ENCODE measurements at regions not wholly inside any gene's neighbourhood (a gene's known extent, or its start where the extent isn't known, plus 50 kb on each side); places are given as distances from the start of the nearest gene placed in this dataset.
"Not testable (repeated sequence)": the region's sequence is repeated elsewhere in the genome, so short reads cannot be mapped to it uniquely, and the experiment has no call there.

DNA sequence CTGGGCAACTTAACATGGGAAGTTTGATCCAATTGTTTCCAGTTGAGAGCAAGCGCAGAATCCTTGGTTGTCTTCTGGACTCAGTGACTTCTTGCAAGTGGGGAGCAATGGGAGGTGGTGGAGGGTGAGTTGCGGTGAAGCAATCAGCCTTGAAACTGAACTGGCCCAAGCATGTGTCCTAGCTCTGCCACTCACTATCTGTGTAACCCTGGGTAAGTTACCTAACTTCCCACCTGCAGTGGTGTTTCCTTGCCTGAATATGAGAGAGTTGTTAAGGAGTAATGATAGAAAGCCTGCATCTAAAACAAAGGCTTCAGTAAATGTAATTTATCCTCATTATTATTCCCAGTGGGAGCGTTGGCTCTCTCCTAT is 132.5 kb upstream of the NFIA start:
- no peak for DNase-seq (ENCODE audit: low read depth)

DNA sequence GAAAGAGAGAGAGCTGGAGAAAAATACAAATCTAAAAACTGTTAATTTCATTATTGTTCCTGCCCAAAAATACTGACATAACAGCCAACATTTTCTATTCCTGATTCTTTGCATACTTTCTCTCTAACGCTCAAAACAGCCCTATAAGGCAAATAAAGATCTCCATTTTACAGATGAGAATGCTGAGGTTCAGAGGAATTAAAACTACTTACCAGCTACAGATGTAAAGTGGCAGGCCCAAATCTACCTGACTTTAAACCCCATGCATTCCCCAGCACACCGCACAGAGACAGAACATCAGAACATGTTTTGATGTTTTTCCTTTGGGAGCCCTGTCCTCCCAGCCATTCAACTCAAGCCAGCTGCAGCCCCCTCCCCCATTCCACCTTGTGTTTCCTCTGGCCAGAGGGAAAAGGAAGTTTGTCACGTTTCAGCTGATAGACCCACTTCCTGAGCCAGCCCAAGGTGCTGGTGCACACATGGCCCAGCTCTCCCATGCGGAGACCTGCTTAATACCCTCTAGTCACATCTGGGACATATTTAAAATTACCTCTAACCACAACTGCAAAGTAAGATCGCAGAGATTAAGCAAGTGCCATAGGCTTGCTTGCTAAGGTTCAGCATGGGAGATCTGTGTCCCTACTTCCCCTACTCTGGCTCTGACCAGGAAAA is 133.1 kb upstream of the NFIA start:
- DNase-seq (ENCODE audit: low read depth) = no peak

DNA sequence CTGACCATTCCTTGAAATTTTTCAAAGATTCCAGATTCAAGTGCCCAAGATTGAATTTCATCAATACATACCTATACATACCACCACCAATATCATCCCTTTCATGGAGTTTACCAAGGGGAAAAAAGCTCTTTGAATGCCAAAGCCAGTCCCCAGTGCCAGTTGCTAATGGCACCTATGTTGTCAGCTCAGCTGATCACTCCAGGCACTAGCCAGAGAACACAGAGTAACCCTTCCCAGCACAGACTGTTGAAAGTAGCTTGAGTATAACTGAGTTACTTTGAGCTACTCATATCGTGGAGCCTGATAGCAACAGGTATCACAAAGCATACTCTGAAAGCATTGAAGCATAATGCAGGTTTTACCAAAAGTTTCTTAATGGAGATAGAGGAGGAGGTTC is 133.9 kb upstream of the NFIA start:
- DNase-seq (ENCODE audit: low read depth) = no peak

DNA sequence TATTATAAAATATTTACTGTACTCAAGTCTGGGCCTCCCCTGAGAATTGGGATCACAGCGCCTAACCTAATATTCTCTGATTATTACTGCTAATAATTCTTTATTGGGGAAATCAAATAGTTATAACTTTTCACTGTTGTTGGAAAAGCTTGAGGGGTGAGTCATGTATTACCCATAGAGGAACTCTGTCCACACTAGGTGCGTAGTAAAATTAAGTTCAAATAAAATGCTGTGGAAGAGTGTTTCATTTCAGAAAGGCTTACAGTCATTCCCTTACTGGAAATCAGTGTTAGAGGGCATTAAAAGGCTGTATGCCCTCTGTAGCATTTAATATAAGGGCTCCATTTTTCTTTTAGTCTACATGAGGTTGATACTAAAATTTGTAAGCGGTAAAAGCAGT is 135.0 kb upstream of the NFIA start:
- DNase-seq (ENCODE audit: low read depth) = no peak

DNA sequence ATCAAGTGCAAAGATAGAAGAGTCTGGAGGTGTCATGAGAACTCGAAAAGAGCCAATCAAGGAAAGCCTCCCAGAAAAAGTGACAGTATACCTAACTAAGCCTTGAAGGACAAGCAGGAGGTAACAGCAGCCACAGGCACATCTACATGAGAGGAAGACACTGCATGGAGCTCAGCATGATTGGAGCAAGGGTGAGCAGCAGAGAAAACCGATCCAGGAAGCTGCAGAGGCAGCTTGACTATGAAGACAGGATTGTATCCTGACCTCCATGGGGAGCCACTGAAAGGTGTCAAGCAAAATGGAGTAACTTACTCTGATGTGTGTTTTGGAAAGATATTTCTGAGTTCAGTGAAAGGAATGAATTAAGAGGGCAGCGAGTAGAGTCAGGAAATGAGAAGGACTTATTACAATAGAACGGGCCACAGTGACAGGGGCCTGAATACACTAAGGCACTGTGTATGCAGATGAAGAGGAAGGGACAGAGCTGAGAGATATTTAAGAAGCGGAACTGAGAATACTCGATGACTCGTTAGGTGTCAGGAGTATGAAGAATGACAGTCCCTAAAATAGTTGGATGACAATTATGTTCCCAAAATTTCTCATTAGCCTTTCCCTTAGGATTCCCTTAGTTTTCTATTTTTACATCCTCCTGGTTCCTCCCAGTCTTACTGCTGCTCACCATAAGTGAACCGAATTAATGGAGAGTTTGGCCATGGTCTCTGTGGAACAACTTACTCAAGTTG is 139.3 kb upstream of the NFIA start:
- DNase-seq (ENCODE audit: low read depth) = no peak

DNA sequence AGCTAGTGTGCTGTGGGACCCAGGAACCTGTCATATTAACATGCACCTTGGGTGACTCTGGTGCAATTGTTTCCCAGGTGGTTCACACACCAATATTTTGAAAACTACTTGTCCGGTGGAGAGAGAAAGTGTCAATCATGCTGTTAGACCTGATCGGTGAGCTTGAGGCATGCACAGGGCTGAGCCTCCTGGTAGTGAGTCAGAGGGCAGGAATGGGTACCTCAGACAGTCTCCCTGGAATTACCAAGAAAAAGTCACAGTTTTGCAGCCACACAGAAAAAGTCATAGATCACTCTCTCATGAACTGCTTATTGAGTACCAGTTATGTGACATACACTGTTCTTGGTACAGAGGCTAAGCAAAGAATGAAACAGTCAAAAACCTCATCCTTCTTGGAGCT is 140.1 kb upstream of the NFIA start:
- DNase-seq (ENCODE audit: low read depth) = no peak

DNA sequence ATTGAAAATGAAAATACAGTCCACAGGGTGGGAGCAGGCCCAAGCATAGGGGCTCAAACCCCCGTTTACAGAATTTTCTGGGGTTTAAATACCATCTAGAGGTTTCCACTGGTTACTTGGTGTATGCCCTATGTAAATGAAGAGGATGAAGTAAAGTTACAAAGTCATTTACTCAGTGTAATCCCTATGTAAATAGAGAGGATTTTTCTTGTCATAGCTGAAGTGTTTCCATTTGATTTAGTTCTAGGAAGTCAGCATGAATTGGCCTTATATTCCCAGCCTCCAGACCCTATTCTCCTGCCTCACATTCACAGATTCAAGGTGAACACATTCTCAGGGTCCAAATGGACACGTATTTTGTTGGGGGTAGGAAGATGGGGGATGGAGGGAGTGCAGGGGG is 141.7 kb upstream of the NFIA start:
- not testable (repeated sequence) for DNase-seq (ENCODE audit: low read depth)

DNA sequence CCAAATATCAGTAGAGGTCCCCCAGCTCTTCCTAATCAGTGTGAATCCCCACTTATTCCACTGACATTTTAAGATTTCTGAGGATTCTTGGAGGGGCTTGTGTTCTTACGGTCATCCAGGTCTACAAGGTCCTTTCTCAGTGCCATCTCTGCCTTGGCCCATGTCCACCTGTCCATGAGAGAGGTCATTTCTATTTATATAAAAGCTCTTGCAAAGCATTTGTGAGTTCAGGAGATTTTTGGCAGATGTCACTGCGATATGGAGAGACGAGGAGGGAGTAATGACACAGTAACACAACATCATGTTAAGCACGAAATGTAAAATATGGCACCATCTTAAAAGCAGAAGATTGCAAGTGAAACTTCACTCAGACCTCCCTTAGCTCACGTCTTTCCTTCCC is 144.6 kb upstream of the NFIA start:
- no peak for DNase-seq (ENCODE audit: low read depth)

DNA sequence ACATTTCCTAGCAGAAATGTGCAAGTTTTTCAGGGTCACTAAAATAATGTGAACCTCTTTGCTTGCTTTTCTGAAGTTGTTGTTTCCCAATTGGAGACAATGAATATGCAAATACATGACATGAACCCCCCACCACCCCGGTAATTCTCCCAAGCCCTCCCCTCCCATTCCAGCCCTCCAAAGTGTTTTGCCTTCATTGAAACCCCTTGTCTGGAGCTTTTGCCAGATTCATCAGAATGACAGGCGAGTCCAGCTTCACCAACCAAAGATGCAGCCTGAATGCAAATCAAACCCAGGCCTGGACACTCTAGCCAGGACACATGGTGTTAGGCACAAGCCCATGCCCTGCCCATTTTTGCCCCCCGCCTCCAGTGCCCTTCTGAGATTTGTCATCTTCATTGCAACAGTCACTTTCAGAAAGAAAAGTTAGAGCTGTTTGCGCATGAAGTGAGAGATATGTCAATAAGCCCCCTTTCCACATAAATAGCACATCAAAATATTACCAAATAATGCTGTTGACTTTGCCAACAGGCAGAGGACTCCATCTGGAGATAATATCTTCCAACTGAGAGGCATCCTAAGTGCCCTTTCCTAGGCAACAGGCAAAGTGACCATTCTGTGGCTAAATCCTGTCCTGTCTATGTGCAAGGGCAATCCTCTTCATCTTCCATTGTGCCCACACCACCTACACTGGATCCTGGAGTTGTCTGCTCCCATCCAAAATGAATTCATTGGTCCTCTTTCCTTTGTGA is 145.6 kb upstream of the NFIA start:
- no peak for DNase-seq (ENCODE audit: low read depth)

DNA sequence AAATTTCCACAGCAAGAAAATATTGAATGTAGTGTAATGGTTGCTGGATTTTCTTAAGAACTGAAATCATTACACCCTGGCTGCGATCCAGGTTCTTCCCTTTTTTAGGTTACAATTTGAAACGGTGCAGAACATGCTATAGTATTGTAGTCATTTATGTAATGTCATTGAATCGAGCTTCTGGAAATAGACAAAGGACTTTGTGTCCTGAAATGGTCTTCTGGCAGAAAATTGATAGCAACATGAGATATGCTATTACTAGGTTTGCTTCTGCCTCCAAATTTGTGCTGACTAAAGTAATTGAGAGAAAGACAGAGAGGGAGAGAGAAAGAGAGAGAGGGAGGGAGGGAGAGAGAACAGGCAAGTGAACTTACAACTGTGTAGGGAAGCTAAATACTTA is 146.2 kb upstream of the NFIA start:
- no peak for DNase-seq (ENCODE audit: low read depth)

DNA sequence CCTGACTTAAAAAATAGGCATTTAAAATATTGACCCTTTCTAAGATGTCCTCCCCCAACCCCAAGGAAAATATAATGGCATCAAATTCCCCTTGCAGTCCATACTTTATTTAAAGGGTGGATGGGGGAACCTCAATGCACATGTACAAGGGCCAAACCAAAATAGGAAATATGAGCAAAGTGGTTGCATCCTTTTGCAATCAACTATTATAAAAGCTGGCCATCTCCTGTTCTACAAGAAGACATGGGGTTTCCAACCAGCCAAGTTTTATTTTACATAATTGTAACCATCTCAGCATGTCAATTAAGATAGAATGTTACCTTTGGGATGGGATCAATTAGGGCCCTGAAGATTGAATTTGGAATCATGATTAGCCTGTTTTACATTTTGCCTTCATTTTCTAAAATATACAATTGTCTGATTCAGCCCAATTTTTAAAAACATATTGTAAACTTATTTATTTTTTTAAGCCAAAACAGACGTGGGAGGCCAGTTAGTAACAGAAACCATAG is 146.7 kb upstream of the NFIA start:
- no peak for DNase-seq (ENCODE audit: low read depth)

DNA sequence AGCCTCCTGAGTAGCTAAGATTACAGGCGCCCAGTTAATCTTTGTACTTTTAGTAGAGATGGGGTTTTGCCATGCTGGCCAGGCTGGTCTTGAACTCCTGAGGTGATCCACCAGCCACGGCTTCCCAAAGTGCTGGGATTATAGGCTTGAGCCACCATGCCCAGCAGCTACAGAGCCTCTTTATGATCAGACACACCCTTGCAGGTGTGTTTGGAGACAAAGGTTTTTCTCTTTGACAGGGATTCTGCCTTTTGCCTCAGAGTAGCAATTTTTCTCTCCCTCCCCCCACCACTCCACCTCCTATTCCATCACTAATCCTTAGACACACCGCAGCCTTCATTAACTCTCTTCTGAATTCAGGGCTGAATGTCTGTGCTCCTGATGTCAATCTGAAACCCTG is 152.2 kb upstream of the NFIA start:
- no peak for DNase-seq (ENCODE audit: low read depth)

DNA sequence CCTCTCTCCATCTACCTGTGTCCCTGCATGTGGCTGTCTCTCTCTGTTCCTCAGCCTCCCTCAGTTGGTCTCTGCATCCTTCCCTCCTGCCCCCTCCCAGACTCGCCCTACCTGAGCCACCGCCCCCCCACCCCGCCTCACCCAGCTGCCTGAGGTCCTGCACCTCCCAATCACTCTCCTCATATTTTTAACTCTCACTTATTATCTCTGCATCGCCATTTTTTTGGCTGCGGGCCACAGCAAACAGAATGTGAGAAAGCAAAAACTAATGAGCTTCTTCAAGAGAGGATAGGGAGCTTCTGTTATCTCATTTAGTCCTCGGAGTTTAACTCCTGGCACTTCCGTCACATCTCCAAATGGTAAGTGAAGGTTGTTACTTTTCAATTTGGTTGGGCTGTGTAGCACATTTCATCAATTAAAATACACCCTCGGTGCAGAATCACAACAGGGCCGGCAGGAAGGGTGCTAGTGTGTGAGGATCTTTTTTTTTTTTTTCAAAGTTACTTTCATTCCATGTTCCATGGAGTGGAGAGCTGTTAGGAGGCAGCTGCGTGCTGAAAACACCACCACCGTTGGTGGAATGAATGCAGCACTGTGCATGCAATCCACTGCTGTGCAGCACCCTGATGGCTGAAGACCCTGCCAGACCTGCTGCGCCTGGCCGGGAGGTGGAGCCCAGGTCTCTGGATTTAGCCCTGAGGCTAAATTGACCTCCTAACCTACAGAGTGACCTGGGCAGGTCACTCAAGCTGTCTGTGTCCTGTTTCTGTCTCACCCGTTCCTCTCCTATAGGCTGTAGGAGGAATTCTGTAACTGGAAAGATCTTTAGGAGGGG is 157.2 kb upstream of the NFIA start:
- DNase-seq (ENCODE audit: low read depth) = no peak

DNA sequence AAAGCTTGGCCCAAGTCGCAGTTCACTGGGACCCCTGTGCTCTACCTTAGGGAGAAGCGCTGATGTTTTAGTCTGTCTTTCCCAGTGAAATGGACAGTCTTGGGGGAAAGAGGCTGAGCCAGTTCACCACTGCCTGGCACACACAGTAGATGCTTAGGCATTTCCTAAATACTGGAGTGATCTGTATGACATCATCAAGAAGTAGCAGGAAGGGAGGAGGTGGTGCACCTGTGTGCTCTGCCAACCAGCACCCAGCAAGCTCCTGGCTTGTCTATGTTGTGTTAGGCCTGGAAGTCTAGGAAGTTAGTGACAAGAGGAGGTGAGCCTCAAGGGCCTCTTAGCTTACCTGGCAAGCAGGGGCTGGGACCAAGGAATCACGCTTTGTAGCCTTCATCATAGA is 158.2 kb upstream of the NFIA start:
- no peak for DNase-seq (ENCODE audit: low read depth)

DNA sequence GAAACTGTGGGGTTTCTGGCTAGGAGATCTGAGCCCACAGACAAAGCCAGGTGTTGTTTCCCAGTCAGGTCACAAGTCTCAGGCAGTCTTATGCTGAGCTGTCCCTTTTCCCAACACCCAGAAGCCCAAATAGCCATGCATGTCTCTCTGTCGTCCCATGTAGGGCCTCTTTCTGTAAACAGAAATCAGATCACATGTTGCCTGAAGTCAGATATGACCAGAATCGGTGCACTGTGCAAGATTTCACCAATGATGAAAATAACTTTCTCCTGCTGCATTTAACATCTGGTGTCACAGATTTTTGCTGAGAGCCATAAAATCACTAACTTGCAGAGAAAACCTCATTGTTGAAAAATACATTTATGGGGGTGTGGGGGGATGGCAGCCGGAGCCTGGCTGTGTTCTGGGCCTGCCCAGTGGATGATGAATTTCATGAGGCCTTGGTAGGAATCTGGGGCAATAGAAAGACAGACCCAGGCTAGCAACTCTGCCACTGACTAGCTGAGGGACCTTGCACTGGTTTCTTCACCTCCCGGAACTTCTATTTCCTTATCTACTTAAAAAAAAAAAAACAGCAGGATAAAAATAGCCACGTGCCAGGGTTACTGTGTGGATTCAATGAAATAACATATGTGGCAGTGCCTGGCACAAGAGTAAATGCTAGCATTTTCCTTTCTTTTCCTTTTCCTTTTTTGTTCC is 158.8 kb upstream of the NFIA start:
- DNase-seq (ENCODE audit: low read depth) = no peak

DNA sequence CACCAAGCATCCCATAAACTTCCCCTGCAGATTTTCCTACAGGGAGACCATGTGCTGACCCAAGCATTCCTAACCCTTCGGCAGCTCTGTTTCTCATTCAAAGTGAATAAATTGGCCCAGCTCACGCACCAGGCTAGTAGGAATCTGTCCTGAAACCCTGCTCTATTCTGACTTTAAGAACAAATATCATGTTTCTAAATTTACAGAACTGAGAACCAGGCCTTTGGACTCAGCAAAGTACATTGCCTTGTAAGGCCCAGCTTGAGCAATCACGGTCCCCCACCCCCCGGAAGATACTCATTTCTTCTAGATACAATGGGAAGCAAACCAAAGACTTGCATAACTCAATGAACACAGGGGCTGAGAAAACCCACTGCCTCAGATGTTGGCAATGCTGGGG is 160.1 kb upstream of the NFIA start:
- no peak for DNase-seq (ENCODE audit: low read depth)

DNA sequence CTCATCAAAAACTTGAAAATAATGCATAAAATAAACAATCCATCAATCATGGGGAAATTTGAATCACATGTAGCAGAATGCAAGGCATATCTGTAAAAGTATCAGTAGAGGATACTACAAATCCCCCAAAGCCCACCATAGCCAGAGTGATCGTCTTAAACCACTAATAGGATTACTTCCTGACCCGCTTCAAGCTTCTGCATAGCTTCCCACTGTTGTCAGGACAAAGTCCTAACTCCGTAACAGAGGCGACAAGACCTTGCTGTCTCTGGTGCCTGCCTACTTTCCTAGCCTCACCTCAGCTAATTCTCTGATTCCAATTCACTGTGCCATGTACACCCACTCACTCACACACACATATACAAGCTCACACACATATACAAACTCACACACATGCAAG is 161.2 kb upstream of the NFIA start:
- no peak for DNase-seq (ENCODE audit: low read depth)

DNA sequence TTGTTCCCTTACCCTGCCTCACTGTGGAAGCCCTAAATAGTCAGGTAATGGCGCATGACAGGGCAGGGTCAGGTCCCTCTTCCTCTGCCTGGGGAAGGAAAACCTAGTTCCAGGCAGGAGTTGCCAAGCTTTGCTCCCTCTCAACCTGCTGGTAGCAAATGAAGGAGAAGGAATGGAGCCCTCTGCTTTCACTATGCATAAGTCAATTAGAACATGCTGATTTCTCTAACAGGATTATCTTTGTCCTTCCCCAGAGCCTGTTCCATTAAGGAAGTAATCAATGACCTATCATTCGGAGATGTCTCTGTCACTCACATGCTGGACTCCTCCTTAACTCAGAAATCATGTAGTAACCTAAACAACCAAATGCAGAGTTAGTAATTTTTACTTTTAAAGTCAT is 161.8 kb upstream of the NFIA start:
- DNase-seq (ENCODE audit: low read depth) = no peak

DNA sequence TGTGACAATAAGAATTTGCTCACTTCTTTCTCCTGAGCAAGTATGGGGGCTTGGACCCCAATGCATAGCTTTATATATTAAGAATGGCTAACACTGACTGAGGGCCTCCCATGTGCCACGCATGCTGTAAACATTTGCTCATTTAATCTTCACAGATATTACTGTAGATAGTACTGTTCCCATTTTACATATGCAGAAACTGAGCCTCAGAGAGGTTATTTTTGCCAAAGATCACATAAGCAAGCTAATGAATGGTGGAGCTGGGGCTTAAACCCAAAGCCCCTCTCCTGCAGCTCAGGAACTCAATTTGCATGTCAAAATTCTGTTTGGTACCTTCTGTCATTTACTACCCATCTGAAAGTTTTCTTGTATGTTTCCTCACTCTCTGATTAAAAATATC is 163.5 kb upstream of the NFIA start:
- DNase-seq (ENCODE audit: low read depth) = no peak

DNA sequence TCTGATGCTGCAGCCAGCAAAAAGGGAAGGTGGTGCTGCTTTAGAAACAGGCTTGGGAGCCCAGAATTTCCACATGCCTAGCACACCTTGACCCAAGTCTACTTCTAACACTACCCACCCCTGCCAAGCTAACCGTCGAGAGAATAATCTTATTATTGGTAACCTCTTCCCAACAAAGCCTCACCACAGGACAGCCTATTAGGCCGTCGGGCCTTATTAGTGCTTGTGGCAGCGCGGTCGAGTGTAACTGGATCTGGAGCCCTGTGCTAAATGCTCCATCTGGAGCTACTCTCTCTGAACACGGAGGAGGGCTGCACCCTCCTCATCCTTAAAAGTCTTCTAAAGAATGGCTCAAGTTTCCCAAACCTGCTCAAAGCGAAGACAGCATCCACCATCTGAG is 165.5 kb upstream of the NFIA start:
- DNase-seq (ENCODE audit: low read depth) = no peak

DNA sequence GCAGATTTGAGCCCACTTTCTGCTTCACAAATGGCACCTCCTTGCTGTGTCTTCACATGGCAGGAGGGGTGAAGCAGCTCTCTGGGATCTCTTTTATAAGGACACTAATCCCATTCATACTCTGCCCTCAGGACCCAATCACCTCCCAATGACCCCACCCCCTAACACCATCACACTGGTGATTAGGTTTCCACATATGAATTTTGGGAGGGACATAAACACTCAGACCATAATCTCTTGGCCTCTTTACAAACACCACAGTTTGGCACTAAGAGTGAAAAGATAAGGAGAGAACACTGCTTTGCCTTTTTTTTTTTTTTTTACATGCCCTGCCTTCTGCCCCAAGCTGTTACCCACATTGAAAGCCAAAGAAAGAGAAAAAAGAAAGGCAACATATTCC is 166.2 kb upstream of the NFIA start:
- DNase-seq (ENCODE audit: low read depth) = no peak

DNA sequence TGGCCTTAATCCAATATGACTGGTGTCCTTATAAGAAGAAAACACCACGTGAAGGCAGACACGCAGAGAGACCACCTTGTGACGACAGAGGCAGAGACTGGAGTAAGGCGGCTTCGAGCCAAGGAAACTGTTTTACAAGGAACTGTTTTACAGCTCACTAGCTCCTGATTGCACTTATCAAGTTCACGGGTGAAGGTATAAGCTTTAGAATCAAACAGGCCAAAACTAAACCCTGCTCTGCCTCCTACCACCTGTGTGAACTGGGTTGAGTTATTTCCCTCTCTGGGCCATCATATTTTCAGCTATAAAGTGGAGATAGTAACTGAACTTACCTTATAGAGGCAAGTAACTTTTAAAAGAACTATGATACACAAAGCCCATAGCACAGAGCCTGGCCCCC is 166.9 kb upstream of the NFIA start:
- DNase-seq (ENCODE audit: low read depth) = no peak

Data from GM04504 (cell line).